ENCODE measurements at regions not wholly inside any gene's neighbourhood (a gene's known extent, or its start where the extent isn't known, plus 50 kb on each side); places are given as distances from the start of the nearest gene placed in this dataset.

DNA sequence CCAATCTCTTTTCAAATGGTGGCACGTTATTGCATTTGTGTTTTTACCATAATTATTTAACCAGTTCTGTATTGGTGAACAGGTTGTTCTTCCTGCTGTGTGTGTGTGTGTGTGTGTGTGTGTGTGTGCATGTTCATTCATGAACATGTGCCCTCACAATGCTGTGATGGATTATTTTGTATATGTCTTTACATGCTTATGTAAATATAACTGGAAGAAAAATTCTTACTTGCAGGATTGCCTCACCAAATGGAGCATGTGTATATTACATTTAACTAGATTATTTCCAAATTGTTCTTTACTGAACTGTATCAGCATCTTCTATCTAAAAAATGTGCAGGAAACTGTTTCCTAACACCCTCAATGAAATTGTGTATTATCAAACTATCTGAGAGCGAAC lies 175.2 kb upstream of the ZPLD1 start:
- BruUV-seq (replicated peaks) = no TSS peak
- Mint-ChIP-seq H3K4me1 (ENCODE audit: insufficient read depth, unreplicated experiment) (peaks cover 9% of the 10 kb centered on the region), H3K27me3 (ENCODE audit: insufficient read depth, unreplicated experiment) (no peaks in the 10 kb centered on the region), H3K9me3 (ENCODE audit: unreplicated experiment) (no peaks in the 10 kb centered on the region), H3K36me3 (ENCODE audit: insufficient read depth, unreplicated experiment) (no peaks in the 10 kb centered on the region), H3K4me3 (ENCODE audit: unreplicated experiment) (no peak overlapping the region), H3K27ac (ENCODE audit: low read depth, unreplicated experiment) (no peak overlapping the region)
- CTCF ChIA-PET = no interaction called here
- DNase-seq (ENCODE audit: unreplicated experiment) = no peak
- intact Hi-C loops (cut with micrococcal nuclease) = no loop called here
- TF ChIP-seq, protein P1, sequence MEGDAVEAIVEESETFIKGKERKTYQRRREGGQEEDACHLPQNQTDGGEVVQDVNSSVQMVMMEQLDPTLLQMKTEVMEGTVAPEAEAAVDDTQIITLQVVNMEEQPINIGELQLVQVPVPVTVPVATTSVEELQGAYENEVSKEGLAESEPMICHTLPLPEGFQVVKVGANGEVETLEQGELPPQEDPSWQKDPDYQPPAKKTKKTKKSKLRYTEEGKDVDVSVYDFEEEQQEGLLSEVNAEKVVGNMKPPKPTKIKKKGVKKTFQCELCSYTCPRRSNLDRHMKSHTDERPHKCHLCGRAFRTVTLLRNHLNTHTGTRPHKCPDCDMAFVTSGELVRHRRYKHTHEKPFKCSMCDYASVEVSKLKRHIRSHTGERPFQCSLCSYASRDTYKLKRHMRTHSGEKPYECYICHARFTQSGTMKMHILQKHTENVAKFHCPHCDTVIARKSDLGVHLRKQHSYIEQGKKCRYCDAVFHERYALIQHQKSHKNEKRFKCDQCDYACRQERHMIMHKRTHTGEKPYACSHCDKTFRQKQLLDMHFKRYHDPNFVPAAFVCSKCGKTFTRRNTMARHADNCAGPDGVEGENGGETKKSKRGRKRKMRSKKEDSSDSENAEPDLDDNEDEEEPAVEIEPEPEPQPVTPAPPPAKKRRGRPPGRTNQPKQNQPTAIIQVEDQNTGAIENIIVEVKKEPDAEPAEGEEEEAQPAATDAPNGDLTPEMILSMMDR (IDR thresholded peaks at IDR 0.05; ENCODE audit: unreplicated experiment) = no peak
- POLR2A ChIA-PET = no interaction called here

DNA sequence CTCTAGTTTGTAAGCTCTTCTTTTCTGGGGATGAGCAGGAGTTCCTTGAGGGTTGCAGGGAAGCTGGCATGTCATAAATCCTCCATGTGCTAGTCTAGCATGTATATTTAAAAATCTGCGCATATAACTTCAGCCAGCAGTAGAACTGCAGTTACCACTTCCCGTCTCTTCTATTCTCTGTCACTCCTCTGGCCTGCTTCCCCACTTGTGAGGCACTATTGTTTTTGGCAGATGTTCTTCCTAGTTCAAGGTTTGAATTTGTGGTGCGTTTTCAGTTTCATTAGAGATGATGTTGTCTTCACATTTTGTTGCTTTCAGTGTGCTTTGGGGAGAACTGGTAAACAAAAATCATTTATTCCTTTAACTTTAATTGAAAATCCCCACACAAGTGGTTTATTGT lies 169.1 kb upstream of the ZPLD1 start:
- Mint-ChIP-seq H3K27me3 (ENCODE audit: insufficient read depth, unreplicated experiment) (no peaks in the 10 kb centered on the region), H3K4me1 (ENCODE audit: insufficient read depth, unreplicated experiment) (no peaks in the 10 kb centered on the region), H3K4me3 (ENCODE audit: unreplicated experiment) (no peak overlapping the region), H3K36me3 (ENCODE audit: insufficient read depth, unreplicated experiment) (no peaks in the 10 kb centered on the region), H3K9me3 (ENCODE audit: unreplicated experiment) (no peaks in the 10 kb centered on the region), H3K27ac (ENCODE audit: low read depth, unreplicated experiment) (no peak overlapping the region)
- ChIA-PET POLR2A (interaction anchor here (0.6 kb wide), 1 partner anchor 145 kb away, joined by 3 read pairs; no protein-coding TSS in a partner anchor), CTCF (no interaction called here)
- TF ChIP-seq, protein P1 (IDR thresholded peaks at IDR 0.05; ENCODE audit: unreplicated experiment) = no peak
- intact Hi-C loops (cut with micrococcal nuclease) = no loop called here
- no peak for DNase-seq (ENCODE audit: unreplicated experiment)
- BruUV-seq (replicated peaks) = no TSS peak

DNA sequence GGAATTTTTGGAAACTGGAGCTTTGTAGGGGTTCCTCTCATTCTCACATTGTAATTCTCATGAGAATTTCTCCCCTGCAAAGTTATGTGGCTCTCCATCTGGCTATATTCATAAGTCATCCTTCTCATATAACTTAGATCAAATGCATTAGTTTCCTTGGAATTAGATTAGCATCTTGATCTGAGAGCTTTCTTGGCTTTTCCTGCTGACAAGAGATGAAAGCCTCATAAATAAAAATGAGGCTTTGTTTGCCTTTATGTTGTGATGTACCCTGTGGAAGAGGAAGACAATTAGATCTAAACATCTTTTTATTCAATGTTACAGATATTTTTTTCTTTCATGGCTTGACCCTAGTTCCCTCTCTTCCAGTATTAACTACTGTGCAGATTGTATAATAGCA lies 165.4 kb upstream of the ZPLD1 start:
- intact Hi-C loops (cut with micrococcal nuclease) = no loop called here
- TF ChIP-seq, protein P1 (IDR thresholded peaks at IDR 0.05; ENCODE audit: unreplicated experiment) = no peak
- no peak overlapping the region for H3K4me3 Mint-ChIP-seq (ENCODE audit: unreplicated experiment)
- CTCF ChIA-PET = no interaction called here
- H3K9me3 Mint-ChIP-seq (ENCODE audit: unreplicated experiment) = no peaks in the 10 kb centered on the region
- no peaks in the 10 kb centered on the region for H3K4me1 Mint-ChIP-seq (ENCODE audit: insufficient read depth, unreplicated experiment)
- no peaks in the 10 kb centered on the region for H3K36me3 Mint-ChIP-seq (ENCODE audit: insufficient read depth, unreplicated experiment)
- no peaks in the 10 kb centered on the region for H3K27me3 Mint-ChIP-seq (ENCODE audit: insufficient read depth, unreplicated experiment)
- no peak overlapping the region for H3K27ac Mint-ChIP-seq (ENCODE audit: low read depth, unreplicated experiment)
- POLR2A ChIA-PET = no interaction called here
- no peak for DNase-seq (ENCODE audit: unreplicated experiment)
- BruUV-seq (replicated peaks) = no TSS peak

DNA sequence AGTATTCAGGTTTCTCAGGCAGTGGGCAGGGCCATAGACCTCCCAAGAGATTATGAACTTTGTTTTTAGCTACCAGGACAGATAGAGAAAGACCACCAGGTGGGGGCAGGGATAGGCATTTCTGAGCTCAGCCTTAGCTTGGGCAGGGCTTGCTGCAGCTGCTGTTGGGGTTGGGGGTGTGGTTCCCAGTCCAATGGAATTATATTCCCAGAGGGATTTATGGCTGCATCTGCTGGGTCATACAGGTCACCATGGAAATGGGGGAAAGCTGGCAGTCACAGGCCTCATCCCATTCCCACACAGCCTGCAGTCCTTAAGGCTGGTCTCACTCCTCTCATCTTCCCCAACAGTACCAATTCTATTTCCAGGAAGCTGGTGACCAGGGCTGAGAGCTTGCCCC lies 144.6 kb upstream of the ZPLD1 start:
- CTCF ChIA-PET = interaction anchor here (1.7 kb wide), 1 partner anchor 61 kb away, joined by 5 read pairs; no protein-coding TSS in a partner anchor
- Mint-ChIP-seq H3K27me3 (ENCODE audit: insufficient read depth, unreplicated experiment) (no peaks in the 10 kb centered on the region), H3K4me3 (ENCODE audit: unreplicated experiment) (no peak overlapping the region), H3K9me3 (ENCODE audit: unreplicated experiment) (peaks cover 1% of the 10 kb centered on the region), H3K4me1 (ENCODE audit: insufficient read depth, unreplicated experiment) (no peaks in the 10 kb centered on the region), H3K36me3 (ENCODE audit: insufficient read depth, unreplicated experiment) (no peaks in the 10 kb centered on the region), H3K27ac (ENCODE audit: low read depth, unreplicated experiment) (no peak overlapping the region)
- DNase-seq (ENCODE audit: unreplicated experiment) = no peak
- BruUV-seq (replicated peaks) = no TSS peak
- intact Hi-C loops (cut with micrococcal nuclease) = no loop called here
- POLR2A ChIA-PET = interaction anchor here (0.6 kb wide), 1 partner anchor 241 kb away, joined by 3 read pairs; no protein-coding TSS in a partner anchor
- TF ChIP-seq, protein P1 (IDR thresholded peaks at IDR 0.05; ENCODE audit: unreplicated experiment) = no peak
